ENCODE measurements at regions not wholly inside any gene's neighbourhood (a gene's known extent, or its start where the extent isn't known, plus 50 kb on each side); places are given as distances from the start of the nearest gene placed in this dataset.

GRCh38 chr2:186912979-186913378 lies 64.0 kb upstream of the ZSWIM2 start:
- no peak overlapping the region for H3K9ac ChIP-seq (ENCODE audit: control insufficient read depth, insufficient read depth, low read length)
- BruUV-seq (replicated peaks): no TSS peak
- CTCF ChIA-PET: interaction anchor here (1.0 to 2.4 kb wide), 5 partner anchors 9 to 669 kb away, joined by 3 to 12 read pairs (median 4); partner anchors contain the start of gene CALCRL
- TF ChIP-seq MYC (IDR thresholded peaks at IDR 0.05; ENCODE audit: insufficient read depth, insufficient read length, insufficient replicate concordance, low read length, severe bottlenecking) (no peak), DPF2 (IDR thresholded peaks at IDR 0.05) (no peak), SREBF1 (IDR thresholded peaks at IDR 0.05; ENCODE audit: low read length) (no peak), POLR2AphosphoS5 (IDR thresholded peaks at IDR 0.05; ENCODE audit: low read length) (no peak), HSF1 (IDR thresholded peaks at IDR 0.05; ENCODE audit: low read depth, low read length) (no peak), ZBTB4 (CRISPR knock-in tag; IDR thresholded peaks at IDR 0.05) (no peak), ASH2L (IDR thresholded peaks at IDR 0.05; ENCODE audit: borderline replicate concordance, low read depth) (no peak), CEBPZ (IDR thresholded peaks at IDR 0.05; ENCODE audit: low read depth, low read length) (no peak), ZNF217 (IDR thresholded peaks at IDR 0.05) (no peak), NBN (IDR thresholded peaks at IDR 0.05) (no peak), KLF5 (IDR thresholded peaks at IDR 0.05; ENCODE audit: partially characterized antibody) (no peak), ATF2 (IDR thresholded peaks at IDR 0.05; ENCODE audit: low read length) (no peak), BCL11A (IDR thresholded peaks at IDR 0.05; ENCODE audit: low read depth, low read length) (no peak)
- no peaks in the 10 kb centered on the region for H3K79me2 ChIP-seq (ENCODE audit: control insufficient read depth, insufficient read depth, low read length)
- H4K20me1 ChIP-seq (ENCODE audit: control insufficient read depth, insufficient read depth): no peaks in the 10 kb centered on the region
- in situ Hi-C loops (cut with MboI) (no loop called here), intact Hi-C loops (cut with micrococcal nuclease; ENCODE audit: unreplicated experiment) (no loop called here)
- no peak overlapping the region for H3K4me3 ChIP-seq
- no peaks in the 10 kb centered on the region; a peak in 1 of 4 replicates for H3K27me3 ChIP-seq (replicated peaks in 1 of 2; ENCODE audit: control insufficient read depth in 2 of 2, insufficient read depth in 2 of 2, low read length in 1 of 2)
- H3K36me3 ChIP-seq (ENCODE audit: control insufficient read depth in 2 of 2, insufficient read depth in 2 of 2, low read length in 1 of 2): no peaks in the 10 kb centered on the region
- no peak for ATAC-seq
- peaks cover 3% of the 10 kb centered on the region; the same call in 1 of the 2 replicates for H3K4me1 ChIP-seq (ENCODE audit: control insufficient read depth, insufficient read depth, low read length)
- RAD21 ChIA-PET (ENCODE audit: unreplicated experiment): interaction anchor here (0.5 to 3.6 kb wide), 4 partner anchors 9 to 536 kb away, joined by 4 to 17 read pairs (median 8); no protein-coding TSS in a partner anchor
- WGBS (ENCODE audit: insufficient coverage, insufficient replicate concordance, low lambda C conversion rate, missing lambda C conversion rate): 52% methylated on average over 2 of the region's 2 CpGs
- no peak overlapping the region for H3K27ac ChIP-seq (ENCODE audit: control insufficient read depth, insufficient read depth)
- no peak overlapping the region for H3K4me2 ChIP-seq (ENCODE audit: control insufficient read depth, insufficient read depth)
- no peaks in the 10 kb centered on the region for H3K9me3 ChIP-seq (replicated peaks; ENCODE audit: control insufficient read depth, insufficient read depth, low read length)
- no peak overlapping the region for H2AFZ ChIP-seq (ENCODE audit: control insufficient read depth, low read depth, low read length)
- FAIRE-seq: no peak
- DNase-seq (ENCODE audit: low read depth, low spot score): no peak
- SMC1A ChIA-PET (ENCODE audit: uncharacterized antibody, unreplicated experiment): interaction anchor here (0.6 to 2.2 kb wide), 9 partner anchors 9 to 540 kb away, joined by 3 to 17 read pairs (median 4); no protein-coding TSS in a partner anchor
- POLR2A ChIA-PET: interaction anchor here (0.6 kb wide), 1 partner anchor 165 kb away, joined by 3 read pairs; no protein-coding TSS in a partner anchor

Measured in GM12878 (cell line).